CD14-positive monocyte (primary cell): ENCODE measurements at regions not wholly inside any gene's neighbourhood (a gene's known extent, or its start where the extent isn't known, plus 50 kb on each side); places are given as distances from the start of the nearest gene placed in this dataset.

Experiments used
- DNase-seq, 3 donors: peaks; one replicate each; pipeline ENCODE4 v3.0.0-alpha.2; 2011 to 2022
- H2AFZ ChIP-seq: 2 replicates; pipeline ENCODE4 v1.6.0; 2012; ENCODE audit warnings: mild to moderate bottlenecking, low read depth, low read length, inconsistent platforms; ENCODE audit not compliant: insufficient read depth, poor library complexity, severe bottlenecking
- H3K27ac ChIP-seq, 2 donors: 1 replicate in 1 of 2; 2 replicates in 1 of 2; pipeline ENCODE4 v1.5.1; 2012 to 2013; ENCODE audit warnings: low read length in 2 of 2, control low read depth in 1 of 2, inconsistent platforms in 1 of 2, low read depth in 1 of 2, mild to moderate bottlenecking in 1 of 2
- H3K27me3 ChIP-seq, 2 donors: one replicate each; pipeline versions ENCODE4 v1.6.0 to v1.6.1; 2011 to 2013; ENCODE audit warnings: low read length in 2 of 2; ENCODE audit not compliant: control insufficient read depth in 2 of 2, insufficient read depth in 2 of 2
- H3K36me3 ChIP-seq, 2 donors: replicated peaks in 1 of 2; 1 replicate in 1 of 2; 2 replicates in 1 of 2; pipeline versions ENCODE4 v1.5.1 to v1.6.1; 2012 to 2013; ENCODE audit warnings: low read length in 2 of 2, control low read depth in 1 of 2, inconsistent platforms in 1 of 2, mild to moderate bottlenecking in 1 of 2; ENCODE audit not compliant: insufficient read depth in 2 of 2, control insufficient read depth in 1 of 2
- H3K4me1 ChIP-seq, 2 donors: 1 replicate in 1 of 2; 2 replicates in 1 of 2; pipeline versions ENCODE4 v1.5.1 to v1.6.1; 2012 to 2013; ENCODE audit warnings: low read length in 2 of 2, control low read depth in 1 of 2, inconsistent platforms in 1 of 2, mild to moderate bottlenecking in 1 of 2, moderate library complexity in 1 of 2; ENCODE audit not compliant: insufficient read depth in 2 of 2, control insufficient read depth in 1 of 2
- H3K4me2 ChIP-seq: replicated peaks from 2 replicates; pipeline ENCODE3; 2012; ENCODE audit warnings: low read length, moderate library complexity, mild to moderate bottlenecking; ENCODE audit not compliant: poor library complexity, severe bottlenecking; ENCODE audit errors: extremely low read depth
- H3K4me3 ChIP-seq, 3 experiments: fragments of 200-600 bp in 1 of 3; sonication (generic) in 1 of 3; replicated peaks in 1 of 3; 1 replicate in 2 of 3; 2 replicates in 1 of 3; pipeline ENCODE4 v1.5.1; 2011 to 2013; ENCODE audit warnings: low read length in 3 of 3, mild to moderate bottlenecking in 3 of 3, control low read depth in 2 of 3, low read depth in 2 of 3, inconsistent platforms in 1 of 3, moderate library complexity in 1 of 3
- H3K79me2 ChIP-seq: 2 replicates; pipeline ENCODE4 v1.6.0; 2012; ENCODE audit warnings: mild to moderate bottlenecking, control low read depth, inconsistent platforms, low read length, moderate library complexity; ENCODE audit not compliant: insufficient read depth
- H3K9ac ChIP-seq: 2 replicates; pipeline ENCODE4 v1.6.0; 2017; ENCODE audit warnings: low read length, mild to moderate bottlenecking; ENCODE audit not compliant: insufficient read depth, poor library complexity, severe bottlenecking
- H3K9me3 ChIP-seq, 2 donors: replicated peaks in 1 of 2; 1 replicate in 1 of 2; 2 replicates in 1 of 2; pipeline versions ENCODE4 v1.5.1 to v1.6.1; 2012 to 2013; ENCODE audit warnings: low read length in 2 of 2, control low read depth in 1 of 2; ENCODE audit not compliant: control insufficient read depth in 1 of 2, insufficient read depth in 1 of 2
- H4K20me1 ChIP-seq: 2 replicates; pipeline ENCODE4 v1.6.0; 2012; ENCODE audit warnings: mild to moderate bottlenecking, low read length, control low read depth, moderate library complexity; ENCODE audit not compliant: insufficient read depth
- H3K27ac Mint-ChIP-seq, 7 donors: one replicate each; pipeline ENCODE4 v1.8.0; 2020; ENCODE audit warnings: mild to moderate bottlenecking in 7 of 7, mixed read lengths in 7 of 7, moderate library complexity in 6 of 7, inconsistent platforms in 2 of 7
- H3K27me3 Mint-ChIP-seq, 3 donors: one replicate each; pipeline ENCODE4 v1.8.0; 2021 to 2022; ENCODE audit warnings: low read depth in 3 of 3, mild to moderate bottlenecking in 3 of 3, mixed read lengths in 3 of 3, moderate library complexity in 3 of 3, inconsistent platforms in 1 of 3
- H3K36me3 Mint-ChIP-seq, 2 donors: one replicate each; pipeline ENCODE4 v1.8.0; 2020; ENCODE audit warnings: mixed read lengths in 2 of 2, inconsistent platforms in 1 of 2, mild to moderate bottlenecking in 1 of 2
- H3K4me1 Mint-ChIP-seq: one replicate; pipeline ENCODE4 v1.8.0; 2020; ENCODE audit warnings: mild to moderate bottlenecking, mixed read lengths
- H3K4me3 Mint-ChIP-seq, 2 donors: one replicate each; pipeline ENCODE4 v1.8.0; 2020; ENCODE audit warnings: mild to moderate bottlenecking in 2 of 2, mixed read lengths in 2 of 2, moderate library complexity in 1 of 2
- H3K9me3 Mint-ChIP-seq, 7 donors: one replicate each; pipeline ENCODE4 v1.8.0; 2020 to 2022; ENCODE audit warnings: mixed read lengths in 7 of 7, mild to moderate bottlenecking in 6 of 7, moderate library complexity in 6 of 7, inconsistent platforms in 2 of 7
- CTCF ChIP-seq: fragments of 200-600 bp; IDR thresholded peaks from one replicate; pipeline ENCODE4 v1.8.0; 2022; ENCODE audit warnings: antibody characterized with exemption, mild to moderate bottlenecking
- WGBS: methylation state at CpG from one replicate; pipeline ENCODE4 v1.1.5; 2013; ENCODE audit warnings: missing lambda C conversion rate; ENCODE audit not compliant: insufficient coverage; 5-methylcytosine and 5-hydroxymethylcytosine counted together
- intact Hi-C, 2 donors: fragments of 100-400 bp; cut with micrococcal nuclease; formaldehyde crosslinking; loops; one replicate each; pipeline versions ENCODE4 v1.15.0 to v1.15.1; 2023

GRCh38 chr4:100968046-100968445 lies 379.3 kb downstream of the PPP3CA start:
- Histone ChIP-seq H3K4me2 (no peak overlapping the region), H3K79me2 (no peaks in the 10 kb centered on the region), H3K36me3 (no peaks in the 10 kb centered on the region), H3K4me3 (no peak overlapping the region), H3K27me3 (no peaks in the 10 kb centered on the region), H3K9ac (no peak overlapping the region), H2AFZ (no peak overlapping the region), H3K27ac (no peak overlapping the region), H3K4me1 (no peaks in the 10 kb centered on the region), H3K9me3 (no peaks in the 10 kb centered on the region), H4K20me1 (no peaks in the 10 kb centered on the region)
- no CpG with 5 or more reads among the region's 2 CpGs for WGBS
- intact Hi-C loops: no loop called here
- no peaks in the 10 kb centered on the region for H3K36me3 Mint-ChIP-seq
- H3K9me3 Mint-ChIP-seq: peaks cover 0 to 6% (median 1%) of the 10 kb centered on the region in 7 donors
- no peaks in the 10 kb centered on the region for H3K27me3 Mint-ChIP-seq
- no peak for DNase-seq
- TF ChIP-seq CTCF: no peak
- no peak overlapping the region for H3K27ac Mint-ChIP-seq
- no peaks in the 10 kb centered on the region for H3K4me1 Mint-ChIP-seq
- H3K4me3 Mint-ChIP-seq: no peak overlapping the region

GRCh38 chr4:100963627-100964026 lies 383.7 kb downstream of the PPP3CA start:
- DNase-seq: no peak
- no CpG with 5 or more reads among the region's 1 CpG for WGBS
- Mint-ChIP-seq H3K27me3 (no peaks in the 10 kb centered on the region), H3K27ac (no peak overlapping the region), H3K4me1 (no peaks in the 10 kb centered on the region), H3K4me3 (no peak overlapping the region), H3K36me3 (no peaks in the 10 kb centered on the region), H3K9me3 (peaks cover 0 to 2% (median 0%) of the 10 kb centered on the region in 7 donors)
- H3K27ac ChIP-seq: no peak overlapping the region
- H3K27me3 ChIP-seq: no peaks in the 10 kb centered on the region
- H4K20me1 ChIP-seq: no peaks in the 10 kb centered on the region
- H3K9me3 ChIP-seq: no peaks in the 10 kb centered on the region
- no peak overlapping the region for H3K4me2 ChIP-seq
- TF ChIP-seq CTCF: no peak
- no peaks in the 10 kb centered on the region for H3K36me3 ChIP-seq
- intact Hi-C loops: no loop called here
- H2AFZ ChIP-seq: no peak overlapping the region
- no peak overlapping the region for H3K9ac ChIP-seq
- H3K4me3 ChIP-seq: no peak overlapping the region
- H3K79me2 ChIP-seq: no peaks in the 10 kb centered on the region
- no peaks in the 10 kb centered on the region for H3K4me1 ChIP-seq
